HG02759 (cell line): ENCODE measurements at regions not wholly inside any gene's neighbourhood (a gene's known extent, or its start where the extent isn't known, plus 50 kb on each side); places are given as distances from the start of the nearest gene placed in this dataset.
"Not testable (repeated sequence)": the region's sequence is repeated elsewhere in the genome, so short reads cannot be mapped to it uniquely, and the experiment has no call there.

Experiments used
- ATAC-seq: cut with Tn5 transposase; IDR thresholded peaks from one replicate; pipeline ENCODE4 v1.9.1; 2021; ENCODE audit warnings: mild to moderate bottlenecking, moderate library complexity; ENCODE audit not compliant: unreplicated experiment

GRCh38 chr10:33715303-33715975, 381.0 kb upstream of the NRP1 start:
- ATAC-seq: no peak

DNA sequence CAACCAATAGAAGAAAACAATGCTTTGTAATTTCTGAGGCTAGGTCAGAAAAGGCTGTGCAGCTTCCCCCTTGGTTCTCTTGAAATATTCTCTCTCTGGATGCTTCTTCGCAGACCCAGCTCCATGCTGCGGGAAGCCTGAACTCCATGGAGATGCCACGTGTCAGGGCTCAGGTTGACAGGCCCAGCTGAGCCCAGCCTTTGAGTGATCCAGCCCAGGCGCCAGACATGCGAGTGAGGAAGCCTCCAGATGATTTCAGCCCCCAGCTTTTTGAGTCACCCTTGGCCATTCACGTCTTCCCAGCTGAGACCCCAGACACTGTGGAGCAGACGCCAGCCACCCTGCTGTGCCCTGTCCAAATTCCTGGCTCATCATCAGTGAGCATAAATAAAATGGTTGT, 378.4 kb upstream of the NRP1 start:
- ATAC-seq: no peak

- ATAC-seq: no peak
Observed at GRCh38 chr10:33710006-33710405, 375.5 kb upstream of the NRP1 start.

DNA sequence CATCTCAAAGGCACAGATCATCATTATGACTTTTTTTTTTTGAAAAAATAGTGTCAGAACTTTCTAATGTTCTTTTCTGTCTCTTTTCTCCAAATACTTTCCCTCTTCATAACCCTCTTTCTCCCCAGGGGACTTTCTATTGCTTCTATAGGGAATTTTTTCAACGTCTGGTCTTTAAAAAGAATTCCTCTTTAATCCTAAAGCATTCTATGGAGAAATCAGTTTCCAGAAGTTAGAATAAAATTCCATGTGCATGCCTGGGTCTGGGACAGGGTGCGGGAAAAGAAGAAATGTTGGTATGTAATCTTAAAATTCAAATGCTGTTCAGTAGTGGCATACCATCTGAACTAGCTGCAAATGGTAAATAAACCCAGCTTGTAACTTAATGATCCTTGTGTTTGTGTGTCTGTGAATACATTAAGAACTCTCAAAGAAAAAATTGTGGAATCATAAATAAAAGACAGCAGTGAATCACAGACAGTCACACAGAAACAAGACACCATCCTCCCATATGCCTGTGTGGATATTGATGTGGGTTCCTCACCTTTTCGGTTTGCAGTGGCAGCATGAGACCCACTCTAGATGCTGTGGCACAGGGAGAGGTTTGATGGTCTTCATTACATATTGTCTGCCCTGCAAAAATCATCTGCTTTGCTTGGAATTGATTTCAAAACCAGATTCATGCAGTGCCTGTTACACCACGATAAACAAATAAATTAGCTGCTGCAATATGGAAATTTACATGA, 374.7 kb upstream of the NRP1 start:
- ATAC-seq: no peak

DNA sequence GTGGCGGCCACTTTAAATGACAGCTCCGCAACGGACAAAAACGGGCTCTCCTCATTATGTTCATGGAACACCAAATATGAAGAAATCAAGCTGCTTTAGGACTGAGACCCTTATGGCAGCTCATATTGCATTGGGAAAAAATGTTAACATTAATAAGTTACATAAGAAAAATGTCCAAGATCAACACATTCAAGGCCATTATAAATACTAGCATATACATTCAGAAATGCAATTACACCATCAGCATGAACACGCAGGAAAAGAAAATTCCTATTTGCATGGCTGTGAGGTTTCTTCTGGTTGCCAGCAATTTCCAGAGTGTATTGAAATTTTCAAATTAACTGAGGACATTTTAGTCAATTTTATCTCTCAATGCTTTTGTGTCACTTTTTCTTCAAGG, 374.1 kb upstream of the NRP1 start:
- no peak for ATAC-seq

DNA sequence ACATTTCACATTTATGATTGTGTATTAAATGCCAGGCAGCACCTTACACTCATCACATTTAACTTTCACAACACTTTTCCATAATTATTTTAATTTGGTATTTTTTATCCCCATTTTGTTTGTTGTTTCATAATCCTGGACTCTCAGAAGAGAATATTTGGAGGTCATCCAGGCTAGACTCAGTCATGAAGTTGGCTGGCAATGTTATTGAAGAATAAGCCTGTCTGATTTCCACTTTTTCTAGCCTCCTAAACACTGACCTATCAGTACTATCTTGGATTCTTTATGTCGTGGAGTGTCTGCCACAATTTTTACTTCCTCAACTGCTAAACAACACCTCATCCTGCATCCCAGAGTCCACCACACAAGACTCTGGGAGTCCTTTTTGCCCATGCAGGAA, 372.3 kb upstream of the NRP1 start:
- ATAC-seq: no peak

DNA sequence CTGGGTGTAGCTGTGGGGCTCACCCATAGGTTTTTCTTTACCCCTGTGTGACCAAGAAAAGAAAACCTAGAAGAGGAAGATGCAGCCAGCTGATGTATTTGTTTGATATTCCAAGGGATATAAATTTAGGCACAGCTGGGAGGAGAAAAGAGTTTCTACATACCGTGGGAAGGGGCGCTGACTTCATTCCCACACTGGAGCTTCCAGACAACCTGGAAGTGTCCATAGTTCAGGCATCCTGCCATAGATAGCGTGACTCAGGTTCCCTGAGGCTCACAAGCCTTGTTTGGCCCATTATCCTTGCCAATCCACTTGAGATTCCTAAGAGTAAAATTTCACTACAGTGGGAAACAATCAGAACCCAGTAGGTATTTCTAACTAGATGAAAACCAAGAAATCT, 371.7 kb upstream of the NRP1 start:
- no peak for ATAC-seq

DNA sequence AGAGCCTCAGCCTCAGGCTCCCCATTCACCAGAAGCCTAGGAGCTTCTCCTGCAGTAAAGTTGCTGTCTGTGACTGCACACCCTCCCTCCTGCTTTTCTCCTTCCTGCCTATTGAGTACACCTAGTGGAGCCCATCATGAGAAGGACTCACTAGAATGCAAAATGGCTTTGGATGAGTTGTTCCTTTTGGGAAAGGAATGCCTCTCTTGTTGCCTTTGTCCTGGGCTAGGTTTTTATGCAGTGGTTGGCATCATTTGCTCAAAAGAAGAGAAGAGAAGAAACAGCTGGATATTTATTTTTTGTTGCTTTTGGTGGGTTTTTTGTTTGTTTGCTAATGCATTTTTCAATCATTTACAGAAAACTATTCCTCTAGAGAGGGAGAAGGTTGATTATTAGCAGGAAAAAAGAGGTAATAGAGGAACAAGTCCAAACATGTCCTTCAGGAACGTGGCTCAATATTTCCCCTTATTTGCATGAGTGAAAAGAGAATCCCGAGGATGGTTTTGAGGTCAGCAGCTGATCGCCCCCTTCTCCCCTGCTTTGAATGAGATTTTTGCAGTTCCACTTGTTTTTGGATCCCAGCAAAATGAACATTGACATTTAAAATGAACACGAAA, 369.9 kb upstream of the NRP1 start:
- no peak for ATAC-seq

- ATAC-seq: no peak
Observed at GRCh38 chr10:33703501-33704213, 369.2 kb upstream of the NRP1 start.

DNA sequence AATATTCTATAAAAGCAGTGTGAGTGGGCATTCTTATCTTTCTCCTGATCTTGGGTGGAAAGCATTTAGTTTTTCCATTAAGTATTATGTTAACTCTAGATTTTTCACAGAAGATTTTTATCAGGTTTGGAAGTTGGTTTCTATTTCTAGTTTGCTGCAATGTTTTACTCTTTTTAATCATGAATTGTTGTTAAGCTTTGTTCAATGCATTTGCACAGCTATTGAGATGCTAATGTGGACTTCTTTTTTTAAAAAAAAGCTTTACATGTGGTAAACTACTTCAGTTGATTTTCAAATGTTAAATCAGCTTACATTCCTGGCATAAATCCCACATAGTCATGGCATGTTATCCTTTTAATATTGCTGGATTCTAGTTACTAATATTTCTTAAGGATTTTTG, 363.6 kb upstream of the NRP1 start:
- no peak for ATAC-seq

DNA sequence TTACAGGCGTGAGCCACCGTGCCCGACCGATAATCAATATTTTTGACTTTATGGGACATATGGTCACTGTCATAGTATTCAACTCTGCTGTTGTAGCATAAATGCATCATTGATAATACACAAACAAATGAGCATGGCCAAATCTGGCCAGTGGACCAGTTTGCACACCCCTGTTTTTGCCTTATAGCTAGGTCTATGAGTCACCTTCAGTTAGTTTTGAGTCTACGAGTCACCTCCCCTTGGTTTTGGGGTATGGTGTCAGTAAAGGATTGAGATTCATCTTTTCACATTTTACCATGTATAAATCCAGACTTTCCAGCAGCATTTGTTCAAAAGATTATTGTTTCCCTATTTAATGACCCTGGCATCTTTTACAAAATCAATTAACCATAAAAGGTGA, 362.5 kb upstream of the NRP1 start:
- ATAC-seq: no peak

- no peak for ATAC-seq
Observed at GRCh38 chr10:33695536-33695935, 361.1 kb upstream of the NRP1 start.

DNA sequence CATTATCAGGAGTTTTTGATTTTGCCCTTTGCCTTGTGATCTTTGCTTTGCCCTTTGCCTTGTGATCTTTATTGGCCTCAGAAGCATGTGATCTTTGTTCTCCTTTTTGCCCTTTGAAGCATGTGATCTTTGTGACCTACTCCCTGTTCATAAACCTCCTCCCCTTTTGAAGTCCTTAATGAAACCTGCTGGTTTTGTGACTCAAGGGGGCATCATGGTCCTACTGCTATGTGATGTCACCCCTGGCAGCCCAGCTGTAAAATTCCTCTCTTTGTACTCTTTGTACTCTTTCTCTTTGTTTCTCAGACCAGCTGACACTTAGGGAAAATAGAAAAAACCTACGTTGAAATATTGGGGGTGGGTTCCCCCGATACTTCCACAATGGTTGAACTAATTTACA, 356.1 kb upstream of the NRP1 start:
- ATAC-seq: not testable (repeated sequence)

DNA sequence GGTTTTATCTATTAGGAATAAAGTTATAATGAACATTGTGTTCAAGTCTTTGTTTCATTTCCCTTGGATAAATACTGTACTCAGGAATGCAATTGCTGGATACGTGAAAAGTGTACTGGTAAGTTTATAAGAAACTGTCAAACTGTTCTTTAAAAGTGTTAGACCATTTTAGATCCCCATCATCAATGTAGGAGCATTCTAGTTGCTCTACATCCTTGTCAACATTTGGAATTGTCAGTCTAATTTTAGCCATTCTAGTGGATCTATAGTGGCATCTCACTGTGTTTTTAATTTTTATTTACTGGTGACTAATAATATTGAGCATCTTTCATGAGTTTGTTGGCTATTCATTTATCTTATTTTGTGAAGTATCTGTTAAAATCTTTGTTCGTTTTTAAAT, 354.0 kb upstream of the NRP1 start:
- no peak for ATAC-seq

- no peak for ATAC-seq
Observed at GRCh38 chr10:33684211-33684611, 349.7 kb upstream of the NRP1 start.

DNA sequence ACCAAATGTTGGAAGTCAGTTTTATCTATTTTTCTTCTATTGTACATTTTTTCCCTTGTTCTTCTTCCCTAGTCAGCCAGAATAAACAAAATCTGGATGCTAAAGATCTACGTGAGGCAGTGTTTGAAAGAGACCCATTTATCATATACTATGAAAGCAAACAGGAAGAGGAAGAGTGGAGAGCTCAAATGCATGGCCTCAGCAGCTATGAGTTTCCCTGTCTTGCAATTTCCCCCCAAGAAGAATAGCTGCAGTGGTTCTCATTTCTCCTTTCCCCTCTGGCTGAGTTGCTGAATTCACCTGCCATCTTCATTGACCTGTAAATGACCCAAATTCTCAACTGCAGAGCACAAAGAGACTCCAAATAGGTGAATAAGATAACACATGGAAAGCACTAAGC, 347.1 kb upstream of the NRP1 start:
- ATAC-seq: no peak

DNA sequence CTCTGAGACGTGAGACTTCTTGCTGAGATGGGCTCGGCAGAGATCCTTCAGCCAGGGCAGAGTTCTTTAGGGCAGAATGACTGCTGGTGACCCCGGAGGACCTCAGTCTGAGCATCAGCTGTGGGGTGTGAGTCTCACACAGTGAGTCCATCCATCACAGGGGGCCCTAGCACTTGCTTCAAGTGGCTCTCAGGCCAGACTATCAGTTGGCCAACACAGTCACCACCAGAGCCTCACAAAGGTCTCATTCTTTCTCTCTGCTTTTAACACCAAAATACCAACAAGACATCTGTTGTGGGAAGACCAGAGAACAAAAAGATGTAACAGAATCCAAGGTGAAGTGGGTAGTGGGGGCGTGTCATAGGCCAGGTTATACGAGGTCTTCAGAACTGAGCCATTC, 345.6 kb upstream of the NRP1 start:
- ATAC-seq: no peak

DNA sequence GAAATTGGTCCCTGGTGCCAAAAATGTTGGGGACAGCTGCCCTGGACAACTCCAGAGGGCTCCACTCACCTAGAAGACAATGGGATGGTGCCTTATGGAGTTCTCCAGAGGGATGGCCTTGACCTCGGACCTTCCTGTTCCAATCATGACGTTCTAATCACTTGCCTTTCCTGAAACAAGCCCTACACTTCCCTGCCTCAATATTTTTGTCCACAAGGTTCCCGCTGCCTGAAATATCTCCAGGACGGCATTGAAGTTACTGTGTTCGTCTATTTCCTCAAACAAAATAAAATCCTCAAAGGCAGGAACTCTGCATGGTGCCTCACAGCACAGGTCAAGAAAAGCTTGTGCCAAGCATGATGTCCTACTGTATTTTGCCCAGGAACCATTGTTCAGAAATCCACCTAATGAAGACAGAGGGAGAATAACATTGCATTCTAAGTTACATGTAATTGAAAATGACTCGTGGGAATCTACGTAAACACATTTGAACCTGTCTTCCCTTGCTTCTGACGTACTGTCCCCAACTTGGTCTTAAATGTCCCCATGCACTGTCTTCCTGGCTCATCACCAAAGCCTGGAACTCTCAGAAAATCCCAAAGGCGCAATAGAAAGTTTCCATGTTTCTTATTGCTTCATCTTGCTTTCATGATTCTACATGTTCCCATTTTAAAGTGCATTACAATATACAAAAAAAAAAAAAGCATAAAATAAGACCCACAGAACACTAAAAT, 342.3 kb upstream of the NRP1 start:
- no peak for ATAC-seq

DNA sequence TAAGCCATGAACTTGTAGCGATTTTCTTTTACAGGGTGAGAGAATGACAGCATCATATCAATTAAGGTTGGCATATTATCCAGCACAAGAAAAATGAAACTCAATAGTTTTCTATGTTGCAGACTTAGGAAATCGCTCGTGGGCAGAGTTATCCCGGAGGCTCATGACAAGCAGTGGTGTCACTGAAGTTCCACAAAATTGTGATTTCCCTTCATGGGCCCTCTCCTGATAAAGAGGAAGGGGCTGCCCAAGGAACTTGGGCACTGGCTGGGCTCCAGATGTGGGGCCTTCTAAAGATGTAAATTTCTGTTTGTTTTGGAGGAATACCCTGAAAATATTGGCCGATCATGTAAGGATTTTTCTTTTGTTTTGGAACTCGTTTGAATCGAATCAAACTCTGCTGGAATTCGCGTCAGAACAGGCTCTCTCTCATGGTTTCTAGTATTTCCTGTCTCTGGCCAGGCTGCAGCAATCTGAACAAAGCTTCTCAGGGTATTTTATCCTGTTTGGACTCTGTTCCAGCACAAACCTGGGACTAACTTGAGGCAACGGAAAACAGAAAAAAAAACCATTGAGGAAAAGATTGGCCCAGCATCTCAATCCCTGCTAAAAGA, 340.6 kb upstream of the NRP1 start:
- no peak for ATAC-seq

DNA sequence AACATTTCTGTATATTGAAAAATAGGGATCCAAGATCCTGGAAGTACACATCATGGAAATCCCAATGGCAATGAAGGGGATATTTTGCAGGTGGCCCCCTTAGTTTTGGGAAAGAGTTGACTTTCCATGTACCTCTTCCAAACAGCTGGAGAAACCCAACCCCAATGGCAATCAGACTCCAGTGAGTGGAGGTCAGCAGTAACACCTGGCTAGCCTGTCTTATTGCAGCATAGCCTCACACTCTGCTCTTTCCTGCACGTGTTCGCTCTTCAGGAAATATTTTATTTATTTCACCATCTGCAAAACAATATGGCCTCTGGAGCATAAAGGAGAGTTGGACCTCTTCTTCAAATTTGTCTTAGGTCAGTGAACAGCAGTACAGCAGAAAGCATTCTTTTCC, 340.0 kb upstream of the NRP1 start:
- no peak for ATAC-seq
